D721Med (cell line): ENCODE measurements at regions not wholly inside any gene's neighbourhood (a gene's known extent, or its start where the extent isn't known, plus 50 kb on each side); places are given as distances from the start of the nearest gene placed in this dataset.
"Not testable (repeated sequence)": the region's sequence is repeated elsewhere in the genome, so short reads cannot be mapped to it uniquely, and the experiment has no call there.

ENCODE experiments used
- DNase-seq: peaks from one replicate; pipeline ENCODE4 v3.0.0; 2011; ENCODE audit warnings: low spot score; ENCODE audit not compliant: insufficient read length
- FAIRE-seq: peaks from 2 replicates; lab custom pipeline; 2011; peaks lifted over from hg19 to GRCh38; lab: Jason Lieb, UNC
- CTCF ChIP-seq: IDR thresholded peaks from 2 replicates; pipeline ENCODE4 v1.5.1; 2012; ENCODE audit warnings: mild to moderate bottlenecking, control low read depth; ENCODE audit not compliant: insufficient read depth; ENCODE audit errors: missing control alignments

GRCh38 chr21:18026359-18026758 is 207.2 kb upstream of the C21orf91 start:
- FAIRE-seq (peak; percentile 98), DNase-seq (no peak)
- TF ChIP-seq CTCF = no peak

- no peak for FAIRE-seq
- no peak for DNase-seq
- no peak for TF ChIP-seq CTCF
Observed at GRCh38 chr21:18023711-18024110, 204.6 kb upstream of the C21orf91 start.

- no peak for TF ChIP-seq CTCF
- FAIRE-seq (no peak), DNase-seq (no peak)
Observed at GRCh38 chr21:18023157-18023556, 204.0 kb upstream of the C21orf91 start.

GRCh38 chr21:18007121-18007520 is 188.0 kb upstream of the C21orf91 start:
- no peak for FAIRE-seq
- no peak for TF ChIP-seq CTCF
- DNase-seq = no peak

GRCh38 chr21:18006691-18007090 is 187.5 kb upstream of the C21orf91 start:
- DNase-seq = no peak
- no peak for TF ChIP-seq CTCF
- FAIRE-seq = no peak

- no peak for DNase-seq
- FAIRE-seq = no peak
- TF ChIP-seq CTCF = no peak
Observed at GRCh38 chr21:18002393-18002792, 183.2 kb upstream of the C21orf91 start.

GRCh38 chr21:18000981-18001686 is 182.0 kb upstream of the C21orf91 start:
- DNase-seq (no peak), FAIRE-seq (no peak)
- TF ChIP-seq CTCF = no peak

GRCh38 chr21:17998599-17998998 is 179.4 kb upstream of the C21orf91 start:
- not testable (repeated sequence) for FAIRE-seq, DNase-seq
